SJCRH30 (cell line): ENCODE measurements at regions not wholly inside any gene's neighbourhood (a gene's known extent, or its start where the extent isn't known, plus 50 kb on each side); places are given as distances from the start of the nearest gene placed in this dataset.

Source experiments
- DNase-seq, 2 experiments: peaks; one replicate each; pipeline ENCODE4 v3.0.0-alpha.2; 2015 to 2020
- H3K27ac ChIP-seq: fragments of 250-450 bp; sonication (Bioruptor Pico); 2 replicates; pipeline ENCODE4 v1.5.1; 2020; ENCODE audit warnings: mild to moderate bottlenecking, moderate library complexity
- H3K27me3 ChIP-seq: fragments of 250-450 bp; sonication (Bioruptor Pico); 2 replicates; pipeline ENCODE4 v1.5.1; 2020; ENCODE audit warnings: mild to moderate bottlenecking, moderate library complexity
- H3K36me3 ChIP-seq: fragments of 250-450 bp; sonication (Bioruptor Pico); 2 replicates; pipeline ENCODE4 v1.5.1; 2020; ENCODE audit warnings: mild to moderate bottlenecking, moderate library complexity
- H3K4me1 ChIP-seq: fragments of 250-450 bp; sonication (Bioruptor Pico); 2 replicates; pipeline ENCODE4 v1.5.1; 2020; ENCODE audit warnings: mild to moderate bottlenecking, moderate library complexity
- H3K4me3 ChIP-seq: fragments of 250-450 bp; sonication (Bioruptor Pico); 2 replicates; pipeline ENCODE4 v1.5.1; 2020; ENCODE audit warnings: mild to moderate bottlenecking, moderate library complexity
- H3K9me3 ChIP-seq: fragments of 250-450 bp; sonication (Bioruptor Pico); replicated peaks from 2 replicates; pipeline ENCODE4 v1.5.1; 2020; ENCODE audit warnings: mild to moderate bottlenecking, moderate library complexity

DNA sequence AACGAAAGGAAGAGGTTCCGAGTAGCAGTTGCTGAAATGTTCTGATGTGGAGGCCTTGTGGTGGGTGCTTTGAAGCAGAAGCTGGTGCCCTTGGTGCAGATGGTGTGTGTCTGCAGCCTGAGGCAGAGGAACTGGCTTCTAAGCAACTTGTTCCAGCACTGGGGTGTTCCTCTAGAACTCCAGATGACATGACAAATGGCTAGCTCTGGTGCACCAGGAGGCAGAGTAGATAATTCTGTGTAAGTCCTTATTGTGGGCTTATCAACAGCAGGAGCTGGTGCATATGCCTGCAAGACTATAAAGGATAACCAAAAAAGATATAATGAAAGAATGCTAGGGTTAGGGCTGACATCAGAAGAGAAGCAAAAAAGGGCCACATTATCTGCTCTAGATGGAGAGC is 76.5 kb downstream of the ARL5B start:
- Histone ChIP-seq H3K4me1 (no peaks in the 10 kb centered on the region), H3K27ac (no peak overlapping the region), H3K9me3 (no peaks in the 10 kb centered on the region), H3K4me3 (no peak overlapping the region), H3K27me3 (no peaks in the 10 kb centered on the region), H3K36me3 (no peaks in the 10 kb centered on the region)
- no peak for DNase-seq

DNA sequence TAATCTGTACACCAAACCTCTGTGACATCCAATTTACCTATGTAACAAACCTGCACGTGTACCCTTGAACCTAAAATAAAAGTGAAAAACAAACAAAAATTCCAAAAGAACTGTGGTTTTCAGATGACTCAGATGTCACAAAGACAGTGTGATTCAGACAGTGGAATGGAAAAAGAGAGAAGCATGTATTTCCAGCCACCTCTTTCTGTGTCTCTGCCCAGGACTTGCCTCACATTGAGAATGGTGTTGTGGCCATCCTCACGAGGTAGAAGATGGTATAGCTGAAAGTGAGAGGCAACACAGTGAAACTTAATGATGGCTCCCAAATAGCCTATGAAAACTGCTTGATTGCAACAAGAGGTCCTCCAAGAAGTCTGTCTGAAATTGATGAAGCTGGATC is 78.0 kb downstream of the ARL5B start:
- Histone ChIP-seq H3K27me3 (no peaks in the 10 kb centered on the region), H3K4me1 (no peaks in the 10 kb centered on the region), H3K4me3 (no peak overlapping the region), H3K9me3 (no peaks in the 10 kb centered on the region), H3K27ac (no peak overlapping the region), H3K36me3 (no peaks in the 10 kb centered on the region)
- DNase-seq: no peak

DNA sequence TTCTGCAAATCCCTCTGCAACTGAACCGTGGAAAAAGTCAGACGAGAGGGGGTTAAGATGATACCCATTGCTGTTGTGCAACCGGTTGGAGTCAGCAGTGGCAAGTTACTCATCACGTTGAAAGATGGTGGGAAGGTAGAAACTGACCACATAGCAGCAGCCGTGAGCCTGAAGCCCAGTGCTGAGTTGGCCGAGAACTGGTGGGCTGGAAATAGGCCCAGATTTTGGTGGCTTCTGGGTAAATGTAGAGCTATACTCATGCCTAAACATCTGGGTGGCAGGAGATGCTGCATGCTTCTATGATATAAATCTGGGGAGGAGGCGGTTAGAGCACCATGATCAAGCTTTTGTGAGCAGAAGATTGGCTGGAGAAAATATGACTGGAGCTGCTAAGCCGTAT is 78.6 kb downstream of the ARL5B start:
- no peak overlapping the region for H3K4me3 ChIP-seq

DNA sequence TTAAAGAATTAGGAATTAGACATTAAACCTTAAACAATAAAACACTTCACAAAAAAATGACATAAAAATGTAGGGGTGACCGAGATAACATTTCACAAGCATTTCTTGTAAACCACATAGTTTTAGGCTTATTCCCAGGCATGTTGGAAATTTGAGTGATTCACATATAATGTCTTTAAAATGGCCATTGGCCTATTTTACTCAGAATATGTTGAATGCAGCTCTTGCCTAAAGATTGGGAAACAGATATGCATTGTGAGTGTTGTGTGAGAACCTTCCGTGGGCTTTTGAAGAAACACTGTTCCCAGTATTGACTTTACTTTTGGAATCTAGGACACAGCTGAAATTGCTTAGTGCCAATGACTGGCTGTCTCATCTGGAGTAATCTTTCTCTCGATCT is 79.6 kb downstream of the ARL5B start:
- DNase-seq: no peak

More for the DNA sequence above, 78.6 kb downstream of the ARL5B start:
- no peaks in the 10 kb centered on the region for H3K9me3 ChIP-seq
- H3K27ac ChIP-seq: no peak overlapping the region
- H3K27me3 ChIP-seq: no peaks in the 10 kb centered on the region
- DNase-seq: no peak
- H3K36me3 ChIP-seq: no peaks in the 10 kb centered on the region
- H3K4me1 ChIP-seq: no peaks in the 10 kb centered on the region

DNA sequence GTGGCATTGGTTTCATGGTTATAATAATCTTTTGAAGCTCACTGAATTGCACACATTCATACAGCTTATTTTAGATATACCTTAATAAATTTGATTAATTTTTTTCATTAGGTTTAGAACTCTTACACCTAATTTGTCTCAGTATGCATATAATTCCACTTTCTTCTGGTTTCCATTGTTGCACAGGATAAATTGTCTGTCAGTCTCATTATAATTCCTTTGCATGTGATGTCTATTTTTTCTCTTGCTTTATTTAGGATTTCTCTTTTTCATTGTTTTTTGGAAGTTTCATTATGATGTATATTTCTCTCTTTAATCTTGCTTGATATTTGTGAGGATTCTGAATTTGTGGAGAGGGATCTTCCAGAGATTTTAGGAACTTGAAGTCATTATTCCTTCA is 84.7 kb downstream of the ARL5B start:
- Histone ChIP-seq H3K4me1 (no peaks in the 10 kb centered on the region), H3K27ac (no peak overlapping the region), H3K36me3 (no peaks in the 10 kb centered on the region), H3K4me3 (no peak overlapping the region), H3K9me3 (no peaks in the 10 kb centered on the region), H3K27me3 (no peaks in the 10 kb centered on the region)
- DNase-seq: no peak

More for the DNA sequence above, 79.6 kb downstream of the ARL5B start:
- Histone ChIP-seq H3K27ac (no peak overlapping the region), H3K36me3 (no peaks in the 10 kb centered on the region), H3K4me1 (no peaks in the 10 kb centered on the region), H3K9me3 (no peaks in the 10 kb centered on the region), H3K27me3 (no peaks in the 10 kb centered on the region), H3K4me3 (no peak overlapping the region)

DNA sequence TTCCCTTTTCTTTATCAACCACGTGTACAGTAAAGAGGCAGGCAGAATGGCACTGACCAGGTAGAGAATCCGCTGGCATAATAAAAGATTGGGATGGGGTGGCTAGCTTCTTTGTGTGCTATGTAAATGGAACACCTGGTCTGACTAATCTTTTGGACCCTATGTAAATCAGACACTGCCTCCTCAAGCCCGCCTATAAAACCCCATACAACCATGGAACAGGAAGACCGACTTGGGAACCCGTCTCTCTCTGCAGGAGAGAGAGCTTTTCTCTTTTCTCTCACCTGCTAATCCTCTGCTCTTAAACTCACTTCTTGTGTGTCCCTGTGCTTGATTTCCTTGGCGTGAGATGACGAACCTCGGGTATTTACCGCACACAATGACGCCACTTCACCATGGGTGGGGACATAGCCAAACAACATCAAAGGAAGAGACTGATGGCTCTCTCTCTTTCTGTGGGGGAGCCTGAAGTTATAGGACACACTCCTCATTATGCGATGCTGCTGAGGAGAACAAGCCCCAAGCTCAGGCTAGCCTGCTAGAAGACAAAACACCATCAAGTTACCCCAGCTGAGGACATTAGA is 94.2 kb downstream of the ARL5B start:
- Histone ChIP-seq H3K27me3 (no peaks in the 10 kb centered on the region), H3K9me3 (no peaks in the 10 kb centered on the region), H3K36me3 (no peaks in the 10 kb centered on the region), H3K4me3 (no peak overlapping the region), H3K4me1 (no peaks in the 10 kb centered on the region), H3K27ac (no peak overlapping the region)
- DNase-seq: no peak

DNA sequence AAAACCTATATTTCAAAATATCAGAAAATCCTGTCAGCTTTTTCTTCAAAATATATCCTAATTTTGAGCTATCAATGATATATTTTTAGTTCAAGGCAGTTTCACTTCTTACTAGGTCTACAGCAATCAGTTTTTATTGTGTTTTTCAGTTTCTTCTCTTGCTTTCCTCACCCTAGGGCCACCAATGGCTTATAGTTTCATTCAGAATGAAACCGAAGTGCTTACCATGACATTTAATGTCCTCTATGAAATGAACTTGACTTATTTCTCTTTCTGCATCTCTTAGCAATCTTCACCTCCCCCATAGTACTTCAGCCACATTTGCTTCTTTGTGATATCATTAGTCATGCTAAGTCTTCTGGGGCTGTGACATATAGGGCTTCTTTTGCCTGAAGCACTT is 100.3 kb downstream of the ARL5B start:
- Histone ChIP-seq H3K27ac (no peak overlapping the region), H3K9me3 (no peaks in the 10 kb centered on the region), H3K36me3 (no peaks in the 10 kb centered on the region), H3K27me3 (no peaks in the 10 kb centered on the region), H3K4me1 (no peaks in the 10 kb centered on the region), H3K4me3 (no peak overlapping the region)
- DNase-seq: no peak

DNA sequence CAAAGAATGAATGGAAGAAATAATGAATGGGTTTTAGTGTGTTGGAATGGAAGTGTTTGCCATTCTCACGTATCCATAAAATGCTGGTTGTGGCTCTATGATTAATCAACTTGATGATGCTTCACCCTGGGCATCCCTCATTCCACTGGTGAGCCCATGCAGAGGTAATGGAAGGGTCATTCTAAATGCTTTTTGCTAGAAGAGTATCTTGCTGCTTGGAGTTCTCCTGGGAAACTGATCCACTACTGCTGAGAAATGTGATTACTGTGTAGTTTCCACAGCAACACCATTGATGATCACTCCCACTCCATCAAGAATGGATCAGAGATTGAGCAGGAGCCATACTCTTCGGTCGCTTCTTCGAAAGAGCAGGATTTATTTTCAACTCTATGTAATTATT is 101.6 kb downstream of the ARL5B start:
- Histone ChIP-seq H3K27me3 (no peaks in the 10 kb centered on the region), H3K4me1 (no peaks in the 10 kb centered on the region), H3K9me3 (no peaks in the 10 kb centered on the region), H3K27ac (no peak overlapping the region), H3K4me3 (no peak overlapping the region), H3K36me3 (no peaks in the 10 kb centered on the region)
- DNase-seq: no peak

DNA sequence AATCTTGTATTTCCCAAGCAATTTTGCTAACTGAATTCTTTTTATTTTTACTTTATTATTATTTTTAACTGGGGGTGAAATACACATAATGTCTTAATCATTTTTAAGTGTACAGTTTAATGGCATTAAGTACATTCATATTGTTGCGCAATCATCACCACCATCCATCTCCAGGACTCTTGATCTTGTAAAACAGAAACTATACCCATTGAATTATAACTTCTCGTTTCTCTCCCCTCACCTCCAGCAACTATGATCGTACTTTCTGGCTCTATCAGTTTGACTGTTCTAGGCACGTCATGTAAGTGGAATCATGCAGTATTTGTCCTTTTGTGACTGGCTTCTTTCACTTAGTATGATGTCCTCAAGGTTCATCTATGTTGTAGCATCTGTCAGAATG is 108.8 kb downstream of the ARL5B start:
- DNase-seq: no peak

DNA sequence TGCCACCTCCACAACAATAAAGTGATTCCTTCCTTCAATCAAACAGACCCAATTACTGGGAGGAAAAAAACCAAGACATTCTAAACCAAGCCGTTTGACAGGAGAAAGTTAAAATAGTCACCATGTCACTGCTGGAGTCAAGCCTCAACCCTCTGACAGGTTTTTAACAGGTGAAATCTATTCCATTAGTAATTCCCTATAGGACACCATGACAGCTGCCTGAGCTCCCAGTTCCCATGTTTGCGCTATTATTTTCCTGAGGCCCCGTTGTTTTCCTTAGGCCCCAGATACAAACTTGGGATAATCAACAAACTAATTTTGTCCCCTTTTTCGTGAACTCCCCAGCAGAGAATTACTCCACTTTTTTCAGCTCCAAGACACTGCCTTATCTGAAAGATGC is 113.9 kb downstream of the ARL5B start:
- no peaks in the 10 kb centered on the region for H3K4me1 ChIP-seq

More for the DNA sequence above, 108.8 kb downstream of the ARL5B start:
- Histone ChIP-seq H3K4me1 (no peaks in the 10 kb centered on the region), H3K4me3 (no peak overlapping the region), H3K27me3 (no peaks in the 10 kb centered on the region), H3K9me3 (no peaks in the 10 kb centered on the region), H3K27ac (no peak overlapping the region), H3K36me3 (no peaks in the 10 kb centered on the region)

DNA sequence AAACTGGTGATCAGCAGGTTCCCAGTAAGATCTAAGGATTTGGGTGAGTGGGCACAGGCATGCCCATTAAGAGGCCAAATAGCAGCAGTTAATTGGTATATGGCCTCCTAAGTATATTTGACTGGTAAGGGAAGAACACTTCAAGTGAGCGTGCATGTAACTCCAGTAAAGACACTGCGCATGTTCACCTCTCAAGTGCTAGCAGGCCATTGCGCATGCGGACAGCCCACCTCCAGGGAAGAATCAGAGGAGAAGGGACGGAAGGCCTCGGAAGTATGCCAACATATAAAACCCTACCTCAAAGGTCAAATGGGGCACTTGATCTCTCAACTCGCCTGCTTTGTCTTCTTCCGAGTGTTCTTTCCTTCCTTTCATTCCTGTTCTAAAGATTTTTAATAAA is 118.0 kb downstream of the ARL5B start:
- Histone ChIP-seq H3K4me3 (no peak overlapping the region), H3K4me1 (no peaks in the 10 kb centered on the region), H3K36me3 (no peaks in the 10 kb centered on the region), H3K27ac (no peak overlapping the region), H3K27me3 (no peaks in the 10 kb centered on the region), H3K9me3 (no peaks in the 10 kb centered on the region)
- no peak for DNase-seq

More for the DNA sequence above, 113.9 kb downstream of the ARL5B start:
- DNase-seq: no peak
- H3K4me3 ChIP-seq: no peak overlapping the region
- no peaks in the 10 kb centered on the region for H3K9me3 ChIP-seq
- H3K36me3 ChIP-seq: no peaks in the 10 kb centered on the region
- H3K27me3 ChIP-seq: no peaks in the 10 kb centered on the region
- H3K27ac ChIP-seq: no peak overlapping the region

DNA sequence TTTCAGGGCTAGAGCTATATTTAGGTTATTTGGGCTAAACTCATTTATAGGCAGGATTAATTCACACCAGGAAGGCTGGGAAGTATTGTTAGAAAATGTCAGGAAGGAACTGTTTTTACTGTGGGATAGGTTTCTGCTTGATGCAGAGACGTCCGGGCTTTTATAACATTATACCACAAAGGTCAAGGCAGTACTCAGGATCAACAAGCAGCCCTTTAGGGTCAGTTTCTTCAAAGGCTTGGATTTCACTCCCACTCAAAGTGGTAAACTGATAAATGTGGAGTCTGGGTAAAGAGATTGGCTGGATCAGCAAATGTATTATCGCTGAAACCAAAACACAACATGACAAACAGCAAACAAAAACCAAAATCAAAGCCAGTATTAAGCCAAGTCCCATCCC is 127.2 kb downstream of the ARL5B start:
- Histone ChIP-seq H3K27me3 (no peaks in the 10 kb centered on the region), H3K36me3 (no peaks in the 10 kb centered on the region), H3K27ac (no peak overlapping the region), H3K9me3 (no peaks in the 10 kb centered on the region), H3K4me3 (no peak overlapping the region), H3K4me1 (no peaks in the 10 kb centered on the region)
- DNase-seq: no peak

DNA sequence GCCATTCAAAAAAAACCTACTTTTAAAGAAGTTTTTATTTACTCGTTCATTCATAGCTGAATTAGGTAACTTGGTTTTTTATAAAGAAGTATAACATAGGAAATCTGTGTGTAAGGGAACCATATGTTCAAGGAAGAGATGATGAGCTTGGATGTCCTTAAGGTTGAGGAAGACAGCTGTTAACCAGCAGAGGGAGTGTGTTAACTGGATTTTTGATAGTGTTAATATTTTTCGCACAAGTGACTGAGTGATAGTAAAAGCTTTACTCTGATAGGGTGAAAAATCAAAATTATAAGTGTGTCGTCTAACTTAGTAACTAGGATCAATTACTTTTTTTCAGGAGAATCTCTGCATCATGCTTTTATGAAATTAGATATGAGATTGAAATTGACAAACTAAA is 134.7 kb downstream of the ARL5B start:
- no peaks in the 10 kb centered on the region for H3K4me1 ChIP-seq
- no peak overlapping the region for H3K27ac ChIP-seq
- H3K4me3 ChIP-seq: no peak overlapping the region
- DNase-seq: peak in 1 of 2 experiments; percentile 5
- H3K9me3 ChIP-seq: no peaks in the 10 kb centered on the region
- no peaks in the 10 kb centered on the region for H3K36me3 ChIP-seq
- no peaks in the 10 kb centered on the region for H3K27me3 ChIP-seq

DNA sequence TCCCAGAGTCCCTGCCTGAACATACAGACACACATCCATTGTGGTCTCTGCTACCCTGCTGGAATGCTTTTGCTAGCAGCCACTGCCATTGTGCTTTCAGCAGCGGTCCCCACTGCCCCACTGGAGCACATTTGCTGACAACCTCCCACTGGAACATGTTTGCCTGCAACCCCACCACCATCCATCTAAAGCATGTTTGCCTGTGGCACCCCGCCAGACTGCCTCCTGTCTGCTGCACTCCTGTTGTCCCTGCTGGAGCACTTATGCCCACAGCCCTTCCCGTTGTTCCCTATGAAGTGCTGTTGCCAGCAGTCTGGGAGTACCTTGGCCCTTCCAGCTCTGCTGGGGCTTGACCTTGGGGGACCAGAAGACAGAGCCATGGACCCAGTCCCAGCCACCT is 136.3 kb downstream of the ARL5B start:
- no peaks in the 10 kb centered on the region for H3K4me1 ChIP-seq
- DNase-seq: no peak

DNA sequence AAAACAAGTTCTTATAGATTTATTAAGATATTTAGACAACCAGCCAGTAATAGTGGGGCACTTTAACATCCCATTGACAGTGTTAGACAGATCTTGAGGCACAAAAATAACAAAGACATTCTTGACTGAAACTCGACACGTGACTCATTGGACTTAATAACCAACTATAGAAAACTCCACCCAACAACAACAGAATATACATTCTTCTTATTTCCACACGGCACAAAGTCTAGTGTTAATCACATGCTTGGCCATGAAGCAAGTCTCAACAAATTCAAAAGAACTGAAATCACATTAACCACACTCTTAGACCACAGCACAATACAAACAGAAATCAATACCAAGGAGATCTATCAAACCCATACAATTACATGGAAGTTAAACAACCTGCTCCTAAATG is 138.1 kb downstream of the ARL5B start:
- H3K27ac ChIP-seq: no peak overlapping the region

More for the DNA sequence above, 136.3 kb downstream of the ARL5B start:
- Histone ChIP-seq H3K36me3 (no peaks in the 10 kb centered on the region), H3K27me3 (no peaks in the 10 kb centered on the region), H3K9me3 (no peaks in the 10 kb centered on the region), H3K4me3 (no peak overlapping the region), H3K27ac (no peak overlapping the region)

DNA sequence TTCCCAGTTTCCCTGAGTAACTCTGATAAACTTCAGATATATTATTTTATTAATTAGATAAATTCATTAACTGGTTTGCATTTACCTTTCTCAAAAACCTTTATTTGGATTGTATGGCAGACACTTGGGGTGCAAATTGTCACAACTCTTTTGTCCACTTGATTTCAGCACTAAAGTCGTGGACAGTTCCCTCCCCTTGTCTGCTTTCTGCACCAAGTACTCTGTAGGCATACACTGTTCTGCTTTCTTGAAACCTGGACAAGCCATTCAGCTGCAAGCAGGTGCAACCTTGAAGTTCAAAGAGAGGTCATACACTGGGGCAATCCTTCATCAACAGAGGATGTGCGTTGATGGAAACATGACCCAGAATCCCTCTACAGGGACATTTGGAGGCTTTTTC is 162.9 kb downstream of the ARL5B start:
- Histone ChIP-seq H3K27me3 (no peaks in the 10 kb centered on the region), H3K27ac (no peak overlapping the region), H3K36me3 (no peaks in the 10 kb centered on the region), H3K4me3 (no peak overlapping the region), H3K9me3 (no peaks in the 10 kb centered on the region), H3K4me1 (no peaks in the 10 kb centered on the region)
- peak; percentile 19 to 58 for DNase-seq

More for the DNA sequence above, 138.1 kb downstream of the ARL5B start:
- Histone ChIP-seq H3K27me3 (no peaks in the 10 kb centered on the region), H3K9me3 (no peaks in the 10 kb centered on the region), H3K4me1 (no peaks in the 10 kb centered on the region), H3K36me3 (no peaks in the 10 kb centered on the region), H3K4me3 (no peak overlapping the region)
- DNase-seq: no peak
